HCT116 (cell line): ENCODE measurements at regions not wholly inside any gene's neighbourhood (a gene's known extent, or its start where the extent isn't known, plus 50 kb on each side); places are given as distances from the start of the nearest gene placed in this dataset.
"Not testable (repeated sequence)": the region's sequence is repeated elsewhere in the genome, so short reads cannot be mapped to it uniquely, and the experiment has no call there.

Experiments used
- ATAC-seq: fragments of 200-7000 bp; cut with Tn5 transposase; 2 replicates; pipeline ENCODE4 v1.9.1; 2020; ENCODE audit warnings: mild to moderate bottlenecking, moderate library complexity
- BruUV-seq: library from RNA; stranded (reverse); fragments of 400-500 nt; replicated peaks from 2 replicates; lab custom pipeline; 2021; lab: Mats Ljungman, UMichigan
- CTCF ChIA-PET: fragments of 300-600 bp; sonication (Branson Sonifier 250); formaldehyde crosslinking; loops from one replicate; lab custom pipeline; 2021; ENCODE audit warnings: antibody characterized with exemption; lab: Charles Lee
- POLR2A ChIA-PET: fragments of 300-600, 350-600 bp; sonication (Branson Sonifier 250); formaldehyde crosslinking; loops from one replicate; lab custom pipeline; 2021; ENCODE audit warnings: antibody characterized with exemption; lab: Charles Lee
- RAD21 ChIA-PET, 2 experiments: fragments of 300-600 bp; sonication (Branson Sonifier 250); formaldehyde crosslinking; loops; one replicate each; lab custom pipeline; 2023; ENCODE audit warnings: low total read pairs in 2 of 2; ENCODE audit not compliant: uncharacterized antibody in 2 of 2, unreplicated experiment in 2 of 2, low non-redundant PET in 1 of 2; lab: Charles Lee
- DNase-seq: peaks from one replicate; pipeline ENCODE4 v3.0.0-alpha.2; 2010; ENCODE audit warnings: low read depth, low spot score
- H2AFZ ChIP-seq: fragments of 200-600 bp; shearing (Covaris generic), sonication (generic); 2 replicates; pipeline ENCODE4 v1.6.1; 2017; ENCODE audit warnings: low read depth, mixed run types, mixed read lengths, antibody characterized with exemption, low read length; ENCODE audit not compliant: poor library complexity, severe bottlenecking
- H3K27ac ChIP-seq: 2 replicates; pipeline ENCODE4 v1.5.1; 2012; ENCODE audit warnings: low read depth, low read length
- H3K27me3 ChIP-seq: fragments of 200-600 bp; sonication (generic); 2 replicates; pipeline ENCODE4 v1.6.1; 2016; ENCODE audit warnings: mixed run types, low read length, mixed read lengths; ENCODE audit not compliant: insufficient read depth
- H3K36me3 ChIP-seq, 2 experiments: fragments of 200-500 bp in 1 of 2; fragments of 200-600 bp in 1 of 2; sonication (Bioruptor generic) in 1 of 2; sonication (generic) in 1 of 2; 2 replicates each; pipeline versions ENCODE4 v1.5.1 to v1.6.1; 2014 to 2016; ENCODE audit warnings: low read length in 2 of 2, inconsistent platforms in 1 of 2, mixed read lengths in 1 of 2, mixed run types in 1 of 2; ENCODE audit not compliant: insufficient read depth in 2 of 2, control insufficient read depth in 1 of 2
- H3K4me1 ChIP-seq, 2 experiments: fragments of 200-600 bp in 1 of 2; sonication (generic) in 1 of 2; 2 replicates each; pipeline versions ENCODE4 v1.5.1 to v1.6.1; 2012 to 2017; ENCODE audit warnings: low read length in 2 of 2, inconsistent platforms in 1 of 2, mild to moderate bottlenecking in 1 of 2, mixed read lengths in 1 of 2, mixed run types in 1 of 2, moderate library complexity in 1 of 2; ENCODE audit not compliant: insufficient read depth in 2 of 2, control insufficient read depth in 1 of 2
- H3K4me2 ChIP-seq: fragments of 200-600 bp; sonication (generic); 2 replicates; pipeline ENCODE4 v1.6.1; 2017; ENCODE audit warnings: mixed run types, low read length, mixed read lengths
- H3K4me3 ChIP-seq, 2 experiments: fragments of 200-600 bp in 1 of 2; sonication (generic) in 1 of 2; replicated peaks in 1 of 2; 2 replicates each; pipeline ENCODE4 v1.5.1; 2011 to 2016; ENCODE audit warnings: low read length in 2 of 2, control low read depth in 1 of 2, low read depth in 1 of 2, mild to moderate bottlenecking in 1 of 2, mixed read lengths in 1 of 2, mixed run types in 1 of 2
- H3K79me2 ChIP-seq: fragments of 200-600 bp; sonication (generic); 2 replicates; pipeline ENCODE4 v1.6.1; 2017; ENCODE audit warnings: mild to moderate bottlenecking, mixed run types, low read length, moderate library complexity, mixed read lengths; ENCODE audit not compliant: insufficient read depth
- H3K9ac ChIP-seq: fragments of 200-600 bp; sonication (generic); 2 replicates; pipeline ENCODE4 v1.6.1; 2016; ENCODE audit warnings: low read length, mixed read lengths
- H3K9me2 ChIP-seq: fragments of 200-600 bp; sonication (generic), shearing (Covaris generic); 2 replicates; pipeline ENCODE4 v1.6.1; 2017; ENCODE audit warnings: mixed run types, mild to moderate bottlenecking, moderate library complexity; ENCODE audit not compliant: insufficient read depth
- H3K9me3 ChIP-seq, 2 experiments: fragments of 200-500 bp in 1 of 2; fragments of 200-600 bp in 1 of 2; sonication (Bioruptor generic) in 1 of 2; sonication (generic) in 1 of 2; 2 replicates each; pipeline ENCODE4 v1.6.1; 2014 to 2017; ENCODE audit warnings: low read length in 2 of 2, mixed read lengths in 2 of 2, inconsistent platforms in 1 of 2, low read depth in 1 of 2, mild to moderate bottlenecking in 1 of 2, mixed run types in 1 of 2, moderate library complexity in 1 of 2; ENCODE audit not compliant: control insufficient read depth in 1 of 2, insufficient read depth in 1 of 2
- H4K20me1 ChIP-seq: fragments of 200-600 bp; sonication (generic), shearing (Covaris generic); 2 replicates; pipeline ENCODE4 v1.6.1; 2017; ENCODE audit warnings: mixed run types, mild to moderate bottlenecking, moderate library complexity; ENCODE audit not compliant: insufficient read depth
- ATF3 ChIP-seq: IDR thresholded peaks from 2 replicates; pipeline ENCODE4 v1.6.1; 2012
- CBX3 ChIP-seq: IDR thresholded peaks from 2 replicates; pipeline ENCODE4 v1.6.1; 2012; ENCODE audit warnings: low read depth
- CTCF ChIP-seq, 3 experiments: fragments of 200-600 bp in 1 of 3; sonication (generic) in 1 of 3; IDR thresholded peaks in 2 of 3; conservative IDR thresholded peaks in 1 of 3; 2 replicates each; pipeline ENCODE4 v1.5.1; 2012 to 2017; ENCODE audit warnings: low read depth in 2 of 3, low read length in 2 of 3, antibody characterized with exemption in 1 of 3, borderline replicate concordance in 1 of 3, control low read depth in 1 of 3, mild to moderate bottlenecking in 1 of 3, mixed read lengths in 1 of 3, mixed run types in 1 of 3, moderate library complexity in 1 of 3; ENCODE audit not compliant: insufficient read depth in 1 of 3
- EGR1 ChIP-seq: IDR thresholded peaks from 2 replicates; pipeline ENCODE4 v1.6.1; 2012; ENCODE audit warnings: low read depth
- EZH2phosphoT487 ChIP-seq: fragments of 200-600 bp; IDR thresholded peaks from 2 replicates; pipeline ENCODE4 v1.6.1; 2018; ENCODE audit warnings: antibody characterized with exemption, borderline replicate concordance
- FOSL1 ChIP-seq: IDR thresholded peaks from 2 replicates; pipeline ENCODE4 v1.6.1; 2012; ENCODE audit warnings: low read depth
- JUND ChIP-seq: IDR thresholded peaks from 2 replicates; pipeline ENCODE4 v1.6.1; 2012
- SP1 ChIP-seq: IDR thresholded peaks from 2 replicates; pipeline ENCODE4 v1.6.1; 2012; ENCODE audit warnings: low read depth
- TCF7L2 ChIP-seq: IDR thresholded peaks from 2 replicates; pipeline ENCODE4 v1.7.0; 2011; ENCODE audit warnings: borderline replicate concordance, inconsistent platforms; ENCODE audit not compliant: insufficient read depth, insufficient read length; ENCODE audit errors: extremely low read depth
- YY1 ChIP-seq: IDR thresholded peaks from 2 replicates; pipeline ENCODE4 v1.6.1; 2011; ENCODE audit warnings: low read length, low read depth, moderate library complexity, mild to moderate bottlenecking; ENCODE audit not compliant: insufficient replicate concordance; ENCODE audit errors: extremely low read depth
- ZFX ChIP-seq: fragments of 450-650 bp; IDR thresholded peaks from 2 replicates; pipeline ENCODE4 v1.6.1; 2017
- ZNF274 ChIP-seq: fragments of 200-500 bp; sonication (Bioruptor generic); IDR thresholded peaks from 2 replicates; pipeline ENCODE4 v1.6.1; 2014; ENCODE audit warnings: mild to moderate bottlenecking, low read depth, low read length, inconsistent platforms
- intact Hi-C: fragments of 100-400 bp; cut with micrococcal nuclease; formaldehyde crosslinking; loops from 2 replicates; pipeline ENCODE4 v1.10.0; 2022

GRCh38 chr16:58862334-58863021 is 128.4 kb upstream of the GOT2 start (continued):
- TF ChIP-seq ATF3 (no peak), CBX3 (no peak), EGR1 (no peak), EZH2phosphoT487 (no peak), CTCF (IDR thresholded peaks at IDR 0.05 in 2 of 3, conservative IDR thresholded peaks at IDR 0.05 in 1 of 3; ENCODE audit: borderline replicate concordance in 1 of 3, insufficient read depth in 1 of 3, low read depth in 2 of 3, low read length in 2 of 3) (no peak), YY1 (no peak)

GRCh38 chr16:58859958-58860669 is 126.0 kb upstream of the GOT2 start:
- Histone ChIP-seq H3K79me2 (no peaks in the 10 kb centered on the region), H3K4me2 (no peak overlapping the region), H3K9me2 (no peaks in the 10 kb centered on the region), H3K27me3 (0 out of 2 replicates have a peak, but pooled peaks cover 1% of the 10 kb centered on the region), H4K20me1 (no peaks in the 10 kb centered on the region), H2AFZ (no peak overlapping the region), H3K9me3 (no peaks in the 10 kb centered on the region), H3K27ac (no peak overlapping the region), H3K4me1 (no peaks in the 10 kb centered on the region), H3K4me3 (no peak overlapping the region), H3K36me3 (no peaks in the 10 kb centered on the region), H3K9ac (no peak overlapping the region)
- no peak for ATAC-seq
- intact Hi-C loops, result no loop called here
- ChIA-PET RAD21 (no interaction called here), CTCF (no interaction called here), POLR2A (no interaction called here)
- no peak for DNase-seq
- no TSS peak for BruUV-seq
- TF ChIP-seq ATF3, result no peak
- no peak for TF ChIP-seq CTCF (IDR thresholded peaks at IDR 0.05 in 2 of 3, conservative IDR thresholded peaks at IDR 0.05 in 1 of 3; ENCODE audit: borderline replicate concordance in 1 of 3, insufficient read depth in 1 of 3, low read depth in 2 of 3, low read length in 2 of 3)
- no peak for TF ChIP-seq JUND
- no peak for TF ChIP-seq FOSL1
- TF ChIP-seq SP1, result no peak
- no peak for TF ChIP-seq EZH2phosphoT487
- no peak for TF ChIP-seq TCF7L2
- no peak for TF ChIP-seq YY1
- TF ChIP-seq ZNF274, result no peak
- TF ChIP-seq ZFX, result no peak

GRCh38 chr16:58858577-58858976 is 124.5 kb upstream of the GOT2 start:
- POLR2A ChIA-PET, CTCF ChIA-PET, H3K9me2 ChIP-seq, H3K27me3 ChIP-seq, H4K20me1 ChIP-seq, ATAC-seq, H3K79me2 ChIP-seq, RAD21 ChIA-PET, H3K4me2 ChIP-seq, DNase-seq, H2AFZ ChIP-seq, BruUV-seq, H3K4me1 ChIP-seq, H3K36me3 ChIP-seq, H3K9me3 ChIP-seq, intact Hi-C loops, H3K4me3 ChIP-seq, H3K27ac ChIP-seq, H3K9ac ChIP-seq: not testable (repeated sequence)
